Panc1 (cell line): ENCODE measurements at regions not wholly inside any gene's neighbourhood (a gene's known extent, or its start where the extent isn't known, plus 50 kb on each side); places are given as distances from the start of the nearest gene placed in this dataset.
"Not testable (repeated sequence)": the region's sequence is repeated elsewhere in the genome, so short reads cannot be mapped to it uniquely, and the experiment has no call there.

Source experiments
- ATAC-seq: fragments of 200-7000 bp; cut with Tn5 transposase; 2 replicates; pipeline ENCODE4 v1.9.1; 2020; ENCODE audit warnings: mild to moderate bottlenecking, moderate library complexity
- BruUV-seq: library from RNA; stranded (reverse); fragments of 400-500 nt; replicated peaks from 2 replicates; lab custom pipeline; 2021; lab: Mats Ljungman, UMichigan
- CTCF ChIA-PET: fragments of 300-600 bp; sonication (Branson Sonifier 250); formaldehyde crosslinking; loops from one replicate; lab custom pipeline; 2022; ENCODE audit warnings: antibody characterized with exemption; lab: Charles Lee
- POLR2A ChIA-PET: fragments of 300-600 bp; sonication (Branson Sonifier 250); formaldehyde crosslinking; loops from one replicate; lab custom pipeline; 2022; ENCODE audit warnings: antibody characterized with exemption; lab: Charles Lee
- DNase-seq: peaks from one replicate; pipeline ENCODE4 v3.0.0-alpha.2; 2010; ENCODE audit warnings: low read depth, low spot score
- H3K27ac ChIP-seq: 2 replicates; pipeline ENCODE4 v1.5.1; 2011; ENCODE audit warnings: mild to moderate bottlenecking, low read length, inconsistent platforms
- H3K27me3 ChIP-seq: fragments of 200-500 bp; sonication (Bioruptor generic); 2 replicates; pipeline ENCODE4 v1.6.0; 2014; ENCODE audit warnings: low read length, inconsistent platforms; ENCODE audit not compliant: control insufficient read depth, insufficient read depth
- H3K36me3 ChIP-seq: fragments of 200-500 bp; sonication (Bioruptor generic); 2 replicates; pipeline ENCODE4 v1.5.1; 2014; ENCODE audit warnings: inconsistent platforms, mild to moderate bottlenecking, low read length, moderate library complexity; ENCODE audit not compliant: control insufficient read depth, insufficient read depth
- H3K4me1 ChIP-seq: 2 replicates; pipeline ENCODE4 v1.5.1; 2011; ENCODE audit warnings: inconsistent platforms, mild to moderate bottlenecking, low read length, moderate library complexity; ENCODE audit not compliant: control insufficient read depth, insufficient read depth
- H3K4me3 ChIP-seq, 2 experiments: 2 replicates each; pipeline ENCODE4 v1.5.1; 2011 to 2012; ENCODE audit warnings: low read depth in 2 of 2, low read length in 2 of 2, mild to moderate bottlenecking in 2 of 2, inconsistent platforms in 1 of 2, moderate library complexity in 1 of 2
- H3K9me3 ChIP-seq: fragments of 200-500 bp; sonication (Bioruptor generic); 2 replicates; pipeline ENCODE4 v1.5.1; 2014; ENCODE audit warnings: low read depth, mild to moderate bottlenecking, inconsistent platforms, low read length, moderate library complexity; ENCODE audit not compliant: control insufficient read depth, insufficient read depth
- POLR2AphosphoS5 ChIP-seq: IDR thresholded peaks from 2 replicates; pipeline ENCODE4 v1.6.1; 2012; ENCODE audit warnings: mild to moderate bottlenecking, low read depth, low read length, moderate library complexity
- SIN3A ChIP-seq: IDR thresholded peaks from 2 replicates; pipeline ENCODE4 v1.6.1; 2012; ENCODE audit warnings: low read depth, mild to moderate bottlenecking, low read length, moderate library complexity, borderline replicate concordance; ENCODE audit not compliant: insufficient read depth
- TCF7L2 ChIP-seq: IDR thresholded peaks from 2 replicates; pipeline ENCODE4 v1.6.1; 2011; ENCODE audit warnings: mild to moderate bottlenecking, low read depth, low read length, inconsistent platforms
- in situ Hi-C: cut with HindIII; loops from 2 replicates; pipeline ENCODE4 v1.10.0; 2016; ENCODE audit warnings: low sequenced_read_pairs, low pct_unique_long_range_greater_than_20kb
- intact Hi-C: fragments of 100-400 bp; cut with micrococcal nuclease; formaldehyde crosslinking; loops from one replicate; pipeline ENCODE4 v1.10.0; 2022; ENCODE audit not compliant: unreplicated experiment
- TF ChIP-seq, protein P1 (sequence below): fragments of 450-650 bp; IDR thresholded peaks from 2 replicates; pipeline ENCODE4 v1.5.1; 2017; ENCODE audit warnings: mild to moderate bottlenecking
- TF ChIP-seq, protein P2 (sequence below), 2 experiments: IDR thresholded peaks; 2 replicates each; pipeline ENCODE4 v1.6.1; 2011 to 2012; ENCODE audit warnings: low read depth in 2 of 2, control low read depth in 1 of 2, low read length in 1 of 2, mild to moderate bottlenecking in 1 of 2, moderate library complexity in 1 of 2; ENCODE audit not compliant: insufficient read depth in 1 of 2

DNA sequence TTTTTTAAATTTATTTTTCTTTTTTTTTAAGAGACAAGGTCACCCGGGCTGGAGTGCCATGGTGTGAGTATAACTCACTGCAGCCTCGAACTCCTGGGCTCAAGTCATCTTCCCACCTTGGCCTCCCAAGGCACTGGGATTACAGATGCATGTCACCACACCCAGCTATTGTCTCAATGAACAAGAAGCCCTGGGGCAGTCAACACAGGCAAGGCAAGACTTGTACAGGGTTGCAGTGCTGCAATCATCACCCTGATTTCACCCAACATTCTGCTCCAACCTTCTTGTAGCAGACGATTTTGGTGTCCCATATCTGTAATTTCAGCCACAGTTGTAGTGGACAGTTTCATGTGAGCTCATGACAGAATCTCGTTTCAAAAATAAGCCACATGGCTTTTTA lies 205.8 kb upstream of the KIF2A start:
- BruUV-seq = no TSS peak
- ChIA-PET POLR2A (no interaction called here), CTCF (no interaction called here)
- H3K9me3 ChIP-seq = no peaks in the 10 kb centered on the region
- H3K4me1 ChIP-seq = no peaks in the 10 kb centered on the region
- H3K4me3 ChIP-seq = no peak overlapping the region
- TF ChIP-seq, protein P1, sequence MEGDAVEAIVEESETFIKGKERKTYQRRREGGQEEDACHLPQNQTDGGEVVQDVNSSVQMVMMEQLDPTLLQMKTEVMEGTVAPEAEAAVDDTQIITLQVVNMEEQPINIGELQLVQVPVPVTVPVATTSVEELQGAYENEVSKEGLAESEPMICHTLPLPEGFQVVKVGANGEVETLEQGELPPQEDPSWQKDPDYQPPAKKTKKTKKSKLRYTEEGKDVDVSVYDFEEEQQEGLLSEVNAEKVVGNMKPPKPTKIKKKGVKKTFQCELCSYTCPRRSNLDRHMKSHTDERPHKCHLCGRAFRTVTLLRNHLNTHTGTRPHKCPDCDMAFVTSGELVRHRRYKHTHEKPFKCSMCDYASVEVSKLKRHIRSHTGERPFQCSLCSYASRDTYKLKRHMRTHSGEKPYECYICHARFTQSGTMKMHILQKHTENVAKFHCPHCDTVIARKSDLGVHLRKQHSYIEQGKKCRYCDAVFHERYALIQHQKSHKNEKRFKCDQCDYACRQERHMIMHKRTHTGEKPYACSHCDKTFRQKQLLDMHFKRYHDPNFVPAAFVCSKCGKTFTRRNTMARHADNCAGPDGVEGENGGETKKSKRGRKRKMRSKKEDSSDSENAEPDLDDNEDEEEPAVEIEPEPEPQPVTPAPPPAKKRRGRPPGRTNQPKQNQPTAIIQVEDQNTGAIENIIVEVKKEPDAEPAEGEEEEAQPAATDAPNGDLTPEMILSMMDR = no peak
- no peak for TF ChIP-seq SIN3A
- TF ChIP-seq, protein P2, sequence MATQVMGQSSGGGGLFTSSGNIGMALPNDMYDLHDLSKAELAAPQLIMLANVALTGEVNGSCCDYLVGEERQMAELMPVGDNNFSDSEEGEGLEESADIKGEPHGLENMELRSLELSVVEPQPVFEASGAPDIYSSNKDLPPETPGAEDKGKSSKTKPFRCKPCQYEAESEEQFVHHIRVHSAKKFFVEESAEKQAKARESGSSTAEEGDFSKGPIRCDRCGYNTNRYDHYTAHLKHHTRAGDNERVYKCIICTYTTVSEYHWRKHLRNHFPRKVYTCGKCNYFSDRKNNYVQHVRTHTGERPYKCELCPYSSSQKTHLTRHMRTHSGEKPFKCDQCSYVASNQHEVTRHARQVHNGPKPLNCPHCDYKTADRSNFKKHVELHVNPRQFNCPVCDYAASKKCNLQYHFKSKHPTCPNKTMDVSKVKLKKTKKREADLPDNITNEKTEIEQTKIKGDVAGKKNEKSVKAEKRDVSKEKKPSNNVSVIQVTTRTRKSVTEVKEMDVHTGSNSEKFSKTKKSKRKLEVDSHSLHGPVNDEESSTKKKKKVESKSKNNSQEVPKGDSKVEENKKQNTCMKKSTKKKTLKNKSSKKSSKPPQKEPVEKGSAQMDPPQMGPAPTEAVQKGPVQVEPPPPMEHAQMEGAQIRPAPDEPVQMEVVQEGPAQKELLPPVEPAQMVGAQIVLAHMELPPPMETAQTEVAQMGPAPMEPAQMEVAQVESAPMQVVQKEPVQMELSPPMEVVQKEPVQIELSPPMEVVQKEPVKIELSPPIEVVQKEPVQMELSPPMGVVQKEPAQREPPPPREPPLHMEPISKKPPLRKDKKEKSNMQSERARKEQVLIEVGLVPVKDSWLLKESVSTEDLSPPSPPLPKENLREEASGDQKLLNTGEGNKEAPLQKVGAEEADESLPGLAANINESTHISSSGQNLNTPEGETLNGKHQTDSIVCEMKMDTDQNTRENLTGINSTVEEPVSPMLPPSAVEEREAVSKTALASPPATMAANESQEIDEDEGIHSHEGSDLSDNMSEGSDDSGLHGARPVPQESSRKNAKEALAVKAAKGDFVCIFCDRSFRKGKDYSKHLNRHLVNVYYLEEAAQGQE (IDR thresholded peaks at IDR 0.05; ENCODE audit: insufficient read depth in 1 of 2, low read depth in 2 of 2, low read length in 1 of 2) = no peak
- TF ChIP-seq POLR2AphosphoS5 = no peak
- TF ChIP-seq TCF7L2 = no peak
- intact Hi-C loops = no loop called here
- H3K27me3 ChIP-seq = no peaks in the 10 kb centered on the region
- ATAC-seq (no peak), DNase-seq (no peak)
- H3K36me3 ChIP-seq = no peaks in the 10 kb centered on the region
- no peak overlapping the region for H3K27ac ChIP-seq
- in situ Hi-C loops = no loop called here

DNA sequence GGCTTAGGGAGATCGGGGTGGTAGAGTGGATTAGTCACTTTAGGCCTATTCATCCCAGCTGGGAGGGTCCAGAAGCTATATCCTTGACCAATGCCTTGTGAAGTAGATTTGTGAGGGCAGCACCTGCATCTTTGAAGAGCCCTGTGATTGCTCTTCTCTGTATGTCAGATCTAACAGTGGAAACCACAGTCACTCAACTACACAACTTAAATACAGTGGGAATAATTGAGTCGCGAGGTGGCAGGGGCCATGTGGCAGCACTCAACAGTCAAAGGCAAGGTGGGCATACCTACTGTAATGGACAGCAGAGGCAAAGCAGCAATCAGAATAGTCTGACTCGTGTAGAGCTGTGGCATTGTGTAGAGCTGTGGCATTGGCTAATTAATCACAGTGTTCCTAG lies 202.1 kb upstream of the KIF2A start:
- H3K9me3 ChIP-seq, in situ Hi-C loops, BruUV-seq, POLR2A ChIA-PET, DNase-seq, intact Hi-C loops, ATAC-seq, H3K36me3 ChIP-seq, CTCF ChIA-PET, H3K4me3 ChIP-seq, H3K4me1 ChIP-seq, H3K27ac ChIP-seq, H3K27me3 ChIP-seq: not testable (repeated sequence)

DNA sequence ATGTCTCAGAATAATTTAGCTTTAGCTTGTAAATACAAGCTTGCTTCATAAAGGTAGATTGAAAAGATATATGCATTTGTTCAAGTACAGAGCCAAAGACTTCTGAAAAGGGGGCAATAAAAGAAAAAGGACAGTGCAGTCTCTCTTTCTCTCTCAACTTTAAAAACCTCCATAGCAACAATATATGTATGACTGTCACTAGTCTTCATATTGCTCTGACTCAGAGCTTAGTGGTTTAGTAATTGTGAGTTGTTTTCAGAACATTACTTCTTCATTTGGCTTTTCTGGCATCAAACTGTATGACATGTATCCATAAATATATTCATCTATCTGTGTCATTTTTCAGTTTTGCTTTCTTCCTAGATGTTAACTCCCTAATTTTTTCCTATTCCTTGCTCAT lies 194.6 kb upstream of the KIF2A start:
- no peaks in the 10 kb centered on the region for H3K4me1 ChIP-seq
- H3K4me3 ChIP-seq = no peak overlapping the region
- H3K36me3 ChIP-seq = no peaks in the 10 kb centered on the region
- H3K27me3 ChIP-seq = no peaks in the 10 kb centered on the region
- ChIA-PET CTCF (no interaction called here), POLR2A (no interaction called here)
- no peak for TF ChIP-seq SIN3A
- no peak for TF ChIP-seq POLR2AphosphoS5
- TF ChIP-seq, protein P1 = no peak
- TF ChIP-seq, protein P2 (IDR thresholded peaks at IDR 0.05; ENCODE audit: insufficient read depth in 1 of 2, low read depth in 2 of 2, low read length in 1 of 2) = no peak
- no peak for TF ChIP-seq TCF7L2
- no peak overlapping the region for H3K27ac ChIP-seq
- ATAC-seq (no peak), DNase-seq (no peak)
- H3K9me3 ChIP-seq = no peaks in the 10 kb centered on the region
- BruUV-seq = no TSS peak
- in situ Hi-C loops = no loop called here
- intact Hi-C loops = no loop called here
